GM23338 (cell line): ENCODE measurements at regions not wholly inside any gene's neighbourhood (a gene's known extent, or its start where the extent isn't known, plus 50 kb on each side); places are given as distances from the start of the nearest gene placed in this dataset.

Experiments
- ATAC-seq: fragments of 200-7000 bp; cut with Tn5 transposase; 3 replicates; pipeline ENCODE4 v1.9.1; 2020
- DNase-seq: peaks from one replicate; pipeline ENCODE4 v3.0.0-alpha.2; 2015; ENCODE audit warnings: low spot score
- H2AFZ ChIP-seq: fragments of 200-600 bp; sonication (generic); 2 replicates; pipeline ENCODE4 v1.8.0; 2016; ENCODE audit warnings: antibody characterized with exemption, mild to moderate bottlenecking, moderate library complexity
- H3F3A ChIP-seq: fragments of 200-600 bp; sonication (generic); replicated peaks from 2 replicates; pipeline ENCODE4 v1.8.0; 2017; ENCODE audit warnings: antibody characterized with exemption, mixed run types, low read depth
- H3K27ac ChIP-seq: fragments of 200-600 bp; sonication (generic); 2 replicates; pipeline ENCODE4 v1.6.1; 2016; ENCODE audit warnings: low read depth
- H3K27me3 ChIP-seq: fragments of 200-600 bp; sonication (generic); 2 replicates; pipeline ENCODE4 v1.8.0; 2016; ENCODE audit warnings: mild to moderate bottlenecking, mixed run types, moderate library complexity; ENCODE audit not compliant: insufficient read depth
- H3K36me3 ChIP-seq: fragments of 200-600 bp; sonication (generic); 2 replicates; pipeline ENCODE4 v1.8.0; 2016; ENCODE audit warnings: mild to moderate bottlenecking; ENCODE audit not compliant: insufficient read depth
- H3K4me1 ChIP-seq: fragments of 200-600 bp; sonication (generic); 2 replicates; pipeline ENCODE4 v1.8.0; 2016; ENCODE audit warnings: mild to moderate bottlenecking, moderate library complexity; ENCODE audit not compliant: insufficient read depth
- H3K4me2 ChIP-seq: fragments of 200-600 bp; sonication (generic); 2 replicates; pipeline ENCODE4 v1.7.1; 2017; ENCODE audit warnings: mixed run types
- H3K4me3 ChIP-seq: fragments of 200-600 bp; sonication (generic); 2 replicates; pipeline ENCODE4 v1.6.1; 2016; ENCODE audit warnings: mixed run types
- H3K79me2 ChIP-seq: fragments of 200-600 bp; sonication (generic); replicated peaks from 2 replicates; pipeline ENCODE4 v1.8.0; 2017; ENCODE audit warnings: mild to moderate bottlenecking; ENCODE audit not compliant: insufficient read depth
- H3K9me2 ChIP-seq: fragments of 200-600 bp; sonication (generic); 2 replicates; pipeline ENCODE4 v1.8.0; 2017; ENCODE audit not compliant: insufficient read depth
- H4K20me1 ChIP-seq: fragments of 200-600 bp; sonication (generic); replicated peaks from 2 replicates; pipeline ENCODE4 v1.8.0; 2017; ENCODE audit warnings: mild to moderate bottlenecking; ENCODE audit not compliant: insufficient read depth
- H3K27ac Mint-ChIP-seq: 2 replicates; pipeline ENCODE4 v1.8.0; 2020; ENCODE audit warnings: inconsistent platforms, mild to moderate bottlenecking, moderate library complexity, mixed read lengths
- H3K27me3 Mint-ChIP-seq: 3 replicates; pipeline ENCODE4 v1.8.0; 2022; ENCODE audit warnings: low read depth, mild to moderate bottlenecking, moderate library complexity, mixed read lengths, inconsistent platforms; ENCODE audit not compliant: insufficient read depth, poor library complexity
- H3K36me3 Mint-ChIP-seq: 3 replicates; pipeline ENCODE4 v1.8.0; 2021; ENCODE audit warnings: low read depth, mild to moderate bottlenecking, inconsistent platforms, moderate library complexity, mixed read lengths
- H3K4me1 Mint-ChIP-seq: 3 replicates; pipeline ENCODE4 v1.8.0; 2020; ENCODE audit warnings: mild to moderate bottlenecking, inconsistent platforms, mixed read lengths
- H3K4me3 Mint-ChIP-seq: 3 replicates; pipeline ENCODE4 v1.8.0; 2021; ENCODE audit warnings: moderate library complexity, mild to moderate bottlenecking, inconsistent platforms, mixed read lengths
- H3K9me3 Mint-ChIP-seq: 3 replicates; pipeline ENCODE4 v1.8.0; 2020; ENCODE audit warnings: moderate library complexity, mild to moderate bottlenecking, inconsistent platforms, mixed read lengths
- CTCF ChIP-seq, 2 experiments: fragments of 200-600 bp in 1 of 2; sonication (generic) in 1 of 2; conservative IDR thresholded peaks; 2 replicates each; pipeline versions ENCODE4 v1.5.1 to v1.6.1; 2016 to 2017; ENCODE audit warnings: antibody characterized with exemption in 2 of 2, low read depth in 2 of 2, mild to moderate bottlenecking in 2 of 2, moderate library complexity in 1 of 2
- ETS1 ChIP-seq: IDR thresholded peaks from 2 replicates; pipeline ENCODE4 v1.6.1; 2016; ENCODE audit warnings: antibody characterized with exemption
- EZH2 ChIP-seq: fragments of 200-600 bp; sonication (generic); IDR thresholded peaks from one replicate; pipeline ENCODE4 v1.8.0; 2017; ENCODE audit warnings: antibody characterized with exemption, mild to moderate bottlenecking, low read depth; ENCODE audit not compliant: unreplicated experiment
- EZH2phosphoT487 ChIP-seq: fragments of 200-600 bp; sonication (generic); IDR thresholded peaks from one replicate; pipeline ENCODE4 v1.8.1; 2018; ENCODE audit warnings: antibody characterized with exemption; ENCODE audit not compliant: unreplicated experiment
- JUNB ChIP-seq: IDR thresholded peaks from one replicate; pipeline ENCODE4 v1.6.1; 2016; ENCODE audit warnings: antibody characterized with exemption; ENCODE audit not compliant: unreplicated experiment
- POLR2AphosphoS5 ChIP-seq: IDR thresholded peaks from 2 replicates; pipeline ENCODE4 v1.6.1; 2016; ENCODE audit warnings: antibody characterized with exemption, low read depth
- REST ChIP-seq: IDR thresholded peaks from one replicate; pipeline ENCODE4 v1.6.1; 2018; ENCODE audit warnings: antibody characterized with exemption; ENCODE audit not compliant: unreplicated experiment
- ZNF114 ChIP-seq: fragments of 250-450 bp; sonication (Bioruptor Pico); IDR thresholded peaks from 2 replicates; pipeline ENCODE4 v1.5.0; 2020; ENCODE audit warnings: mild to moderate bottlenecking, moderate library complexity
- ZNF331 ChIP-seq: fragments of 250-450 bp; sonication (Bioruptor Pico); IDR thresholded peaks from 2 replicates; pipeline ENCODE4 v1.5.0; 2020; ENCODE audit warnings: low read depth, mild to moderate bottlenecking, moderate library complexity

- ATAC-seq (no peak; the same call in 2 of the 3 replicates), DNase-seq (no peak)
- Histone ChIP-seq H3K79me2 (no peaks in the 10 kb centered on the region), H3K27ac (no peak overlapping the region), H4K20me1 (no peaks in the 10 kb centered on the region), H3K27me3 (no peaks in the 10 kb centered on the region), H3K4me1 (no peaks in the 10 kb centered on the region), H3K4me2 (no peak overlapping the region), H3K4me3 (no peak overlapping the region), H3K36me3 (no peaks in the 10 kb centered on the region), H3K9me2 (no peaks in the 10 kb centered on the region), H2AFZ (no peak overlapping the region), H3F3A (no peaks in the 10 kb centered on the region)
- Mint-ChIP-seq H3K27ac (no peak overlapping the region), H3K9me3 (no peaks in the 10 kb centered on the region; the same call in 2 of the 3 replicates), H3K4me1 (peaks cover 4% of the 10 kb centered on the region; the same call in 1 of the 3 replicates), H3K36me3 (no peaks in the 10 kb centered on the region), H3K27me3 (no peaks in the 10 kb centered on the region), H3K4me3 (no peak overlapping the region)
- TF ChIP-seq ZNF114 (no peak), ETS1 (no peak), REST (no peak), EZH2phosphoT487 (no peak), EZH2 (no peak), ZNF331 (no peak), POLR2AphosphoS5 (no peak)
These were observed 178.5 kb upstream of the ZBED5 start for GRCh38 chr11:11036185-11036847.

GRCh38 chr11:11035331-11035730 is 177.5 kb upstream of the ZBED5 start:
- no peak overlapping the region for H2AFZ ChIP-seq
- H3K4me1 Mint-ChIP-seq, result peaks cover 4% of the 10 kb centered on the region; the same call in 1 of the 3 replicates
- TF ChIP-seq EZH2, result no peak
- TF ChIP-seq ZNF331, result no peak
- no peak for TF ChIP-seq JUNB
- TF ChIP-seq POLR2AphosphoS5, result no peak
- no peak for TF ChIP-seq CTCF (conservative IDR thresholded peaks at IDR 0.05; ENCODE audit: low read depth in 2 of 2)
- no peak for TF ChIP-seq ETS1

More at GRCh38 chr11:11035331-11035730, 177.5 kb upstream of the ZBED5 start:
- Histone ChIP-seq H3K79me2 (no peaks in the 10 kb centered on the region), H3K4me1 (no peaks in the 10 kb centered on the region), H3K27me3 (no peaks in the 10 kb centered on the region), H3K27ac (no peak overlapping the region), H4K20me1 (no peaks in the 10 kb centered on the region), H3K36me3 (no peaks in the 10 kb centered on the region), H3K9me2 (no peaks in the 10 kb centered on the region), H3K4me2 (no peak overlapping the region), H3K4me3 (no peak overlapping the region), H3F3A (no peaks in the 10 kb centered on the region)
- Mint-ChIP-seq H3K36me3 (no peaks in the 10 kb centered on the region), H3K27ac (no peak overlapping the region), H3K27me3 (no peaks in the 10 kb centered on the region), H3K9me3 (no peaks in the 10 kb centered on the region; the same call in 2 of the 3 replicates), H3K4me3 (no peak overlapping the region)
- DNase-seq, result peak; percentile 7
- no peak for ATAC-seq
